ENCODE measurements at regions not wholly inside any gene's neighbourhood (a gene's known extent, or its start where the extent isn't known, plus 50 kb on each side); places are given as distances from the start of the nearest gene placed in this dataset.

- no peak for DNase-seq
Observed at GRCh38 chr6:102679865-102680264, 1286.4 kb downstream of the GRIK2 start.

GRCh38 chr6:102677225-102677624 lies 1283.7 kb downstream of the GRIK2 start:
- DNase-seq = no peak

- no peak for DNase-seq
Observed at GRCh38 chr6:102670735-102671134, 1277.2 kb downstream of the GRIK2 start.

GRCh38 chr6:102662851-102663250 lies 1269.3 kb downstream of the GRIK2 start:
- DNase-seq = no peak

- no peak for DNase-seq
Observed at GRCh38 chr6:102660303-102660702, 1266.8 kb downstream of the GRIK2 start.

GRCh38 chr6:102655823-102656222 lies 1262.3 kb downstream of the GRIK2 start:
- DNase-seq = no peak

- no peak for DNase-seq
Observed at GRCh38 chr6:102641426-102641825, 1247.9 kb downstream of the GRIK2 start.

GRCh38 chr6:102631921-102632320 lies 1238.4 kb downstream of the GRIK2 start:
- no peak for DNase-seq

GRCh38 chr6:102623201-102623600 lies 1229.7 kb downstream of the GRIK2 start:
- no peak for DNase-seq

GRCh38 chr6:102619585-102619984 lies 1226.1 kb downstream of the GRIK2 start:
- DNase-seq = no peak

- DNase-seq = no peak
Observed at GRCh38 chr6:102582569-102582968, 1189.1 kb downstream of the GRIK2 start.

GRCh38 chr6:102581378-102582124 lies 1188.0 kb downstream of the GRIK2 start:
- DNase-seq = no peak

GRCh38 chr6:102571236-102571908 lies 1177.9 kb downstream of the GRIK2 start:
- DNase-seq = no peak

GRCh38 chr6:102562713-102563112 lies 1169.2 kb downstream of the GRIK2 start:
- DNase-seq = no peak

GRCh38 chr6:102553214-102553613 lies 1159.7 kb downstream of the GRIK2 start:
- DNase-seq = no peak

GRCh38 chr6:102549221-102549874 lies 1155.8 kb downstream of the GRIK2 start:
- no peak for DNase-seq

- DNase-seq = no peak
Observed at GRCh38 chr6:102525336-102525735, 1131.8 kb downstream of the GRIK2 start.

- no peak for DNase-seq
Observed at GRCh38 chr6:102520966-102521365, 1127.5 kb downstream of the GRIK2 start.

GRCh38 chr6:102517506-102517905 lies 1124.0 kb downstream of the GRIK2 start:
- no peak for DNase-seq

GRCh38 chr6:102501615-102502014 lies 1108.1 kb downstream of the GRIK2 start:
- DNase-seq = no peak

GRCh38 chr6:102494808-102495207 lies 1101.3 kb downstream of the GRIK2 start:
- DNase-seq = no peak

- no peak for DNase-seq
Observed at GRCh38 chr6:102493485-102493884, 1100.0 kb downstream of the GRIK2 start.

GRCh38 chr6:102488729-102489128 lies 1095.2 kb downstream of the GRIK2 start:
- no peak for DNase-seq

All from amygdala (tissue), 56 donors.